Body of pancreas (tissue), 4 donors: ENCODE measurements at regions not wholly inside any gene's neighbourhood (a gene's known extent, or its start where the extent isn't known, plus 50 kb on each side); places are given as distances from the start of the nearest gene placed in this dataset.
"Not testable (repeated sequence)": the region's sequence is repeated elsewhere in the genome, so short reads cannot be mapped to it uniquely, and the experiment has no call there.

Source experiments
- ATAC-seq: fragments of 150-250 bp; one replicate; pipeline ENCODE4 v1.9.1; 2016
- DNase-seq, 4 donors: peaks; one replicate each; pipeline ENCODE4 v3.0.0-alpha.2; 2019
- H3K27ac ChIP-seq, 4 donors: fragments of 200-600 bp; sonication (generic); 1 replicate in 3 of 4; 2 replicates in 1 of 4; pipeline versions ENCODE4 v1.5.1 to v1.6.1; 2016 to 2019; ENCODE audit warnings: mild to moderate bottlenecking in 1 of 4, mixed read lengths in 1 of 4, moderate library complexity in 1 of 4
- H3K27me3 ChIP-seq, 2 donors: fragments of 200-600 bp; sonication (generic); one replicate each; pipeline ENCODE4 v1.6.0; 2016; ENCODE audit warnings: mild to moderate bottlenecking in 1 of 2
- H3K36me3 ChIP-seq, 2 donors: fragments of 200-600 bp; sonication (generic); replicated peaks in 1 of 2; 2 replicates each; pipeline ENCODE4 v1.5.1; 2016; ENCODE audit warnings: low read depth in 2 of 2; ENCODE audit not compliant: insufficient read depth in 1 of 2
- H3K4me1 ChIP-seq: fragments of 200-600 bp; sonication (generic); one replicate; pipeline ENCODE4 v1.6.0; 2016
- H3K4me3 ChIP-seq, 2 donors: fragments of 200-600 bp; sonication (generic); 1 replicate in 1 of 2; 2 replicates in 1 of 2; pipeline ENCODE4 v1.5.1; 2016 to 2019
- H3K9me3 ChIP-seq, 3 donors: fragments of 200-600 bp; sonication (generic); 1 replicate in 2 of 3; 2 replicates in 1 of 3; pipeline ENCODE4 v1.5.1; 2016
- POLR2A ChIP-seq, 3 donors: fragments of 450-650 bp; IDR thresholded peaks; one replicate each; pipeline ENCODE4 v1.6.1; 2016; ENCODE audit warnings: antibody characterized with exemption in 3 of 3, mild to moderate bottlenecking in 2 of 3
- WGBS, 2 donors: methylation state at CpG; one replicate each; pipeline ENCODE4 v1.1.5; 2017; 5-methylcytosine and 5-hydroxymethylcytosine counted together
- intact Hi-C: fragments of 100-400 bp; cut with DNase I; formaldehyde crosslinking; loops from one replicate; pipeline ENCODE4 v1.15.1; 2023
- TF ChIP-seq, protein P1 (sequence below), 7 experiments: fragments of 450-650 bp in 4 of 7; fragments of 200-600 bp in 3 of 7; sonication (generic) in 3 of 7; IDR thresholded peaks; one replicate each; pipeline ENCODE4 v1.5.1; 2016 to 2019; ENCODE audit warnings: antibody characterized with exemption in 7 of 7

DNA sequence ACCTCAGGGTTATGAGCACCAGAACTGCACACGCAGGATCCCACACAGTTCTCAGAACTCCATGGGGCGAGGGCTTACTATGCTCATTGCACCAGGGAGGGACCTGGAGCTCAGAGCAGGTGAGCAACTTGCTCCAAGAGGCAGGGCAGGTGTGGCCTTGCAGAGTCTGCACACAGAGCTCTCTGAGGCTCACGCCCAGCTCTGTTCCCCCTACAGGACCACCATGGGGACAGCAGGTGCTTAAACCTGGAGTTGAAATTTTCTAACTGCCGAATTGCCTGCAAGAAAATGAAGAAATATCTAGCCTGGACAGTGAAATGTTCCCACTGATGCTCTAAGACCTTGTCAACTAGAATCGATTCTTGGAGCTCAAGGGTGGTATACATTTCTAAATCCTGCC is 49.9 kb upstream of the MSMB start:
- H3K4me3 ChIP-seq, ATAC-seq, H3K36me3 ChIP-seq, H3K27me3 ChIP-seq, H3K9me3 ChIP-seq, intact Hi-C loops, H3K27ac ChIP-seq, H3K4me1 ChIP-seq, DNase-seq: not testable (repeated sequence)
- 82 to 92% methylated on average over 4 to 5 of the region's 5 CpGs for WGBS, 2 donors

GRCh38 chr10:46096446-46096845 is 50.4 kb upstream of the MSMB start:
- Histone ChIP-seq H3K9me3 (no peaks in the 10 kb centered on the region), H3K4me3 (no peak overlapping the region), H3K27ac (no peak overlapping the region), H3K27me3 (no peaks in the 10 kb centered on the region), H3K36me3 (no peaks in the 10 kb centered on the region), H3K4me1 (no peaks in the 10 kb centered on the region)
- no peak for ATAC-seq
- WGBS, 2 donors: 74 to 82% methylated on average over 3 to 4 of the region's 4 CpGs
- no peak for DNase-seq
- intact Hi-C loops: no loop called here
- TF ChIP-seq, protein P1, sequence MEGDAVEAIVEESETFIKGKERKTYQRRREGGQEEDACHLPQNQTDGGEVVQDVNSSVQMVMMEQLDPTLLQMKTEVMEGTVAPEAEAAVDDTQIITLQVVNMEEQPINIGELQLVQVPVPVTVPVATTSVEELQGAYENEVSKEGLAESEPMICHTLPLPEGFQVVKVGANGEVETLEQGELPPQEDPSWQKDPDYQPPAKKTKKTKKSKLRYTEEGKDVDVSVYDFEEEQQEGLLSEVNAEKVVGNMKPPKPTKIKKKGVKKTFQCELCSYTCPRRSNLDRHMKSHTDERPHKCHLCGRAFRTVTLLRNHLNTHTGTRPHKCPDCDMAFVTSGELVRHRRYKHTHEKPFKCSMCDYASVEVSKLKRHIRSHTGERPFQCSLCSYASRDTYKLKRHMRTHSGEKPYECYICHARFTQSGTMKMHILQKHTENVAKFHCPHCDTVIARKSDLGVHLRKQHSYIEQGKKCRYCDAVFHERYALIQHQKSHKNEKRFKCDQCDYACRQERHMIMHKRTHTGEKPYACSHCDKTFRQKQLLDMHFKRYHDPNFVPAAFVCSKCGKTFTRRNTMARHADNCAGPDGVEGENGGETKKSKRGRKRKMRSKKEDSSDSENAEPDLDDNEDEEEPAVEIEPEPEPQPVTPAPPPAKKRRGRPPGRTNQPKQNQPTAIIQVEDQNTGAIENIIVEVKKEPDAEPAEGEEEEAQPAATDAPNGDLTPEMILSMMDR (IDR thresholded peaks at IDR 0.05): no peak
- no peak for TF ChIP-seq POLR2A (IDR thresholded peaks at IDR 0.05)

GRCh38 chr10:46096909-46097575 is 51.0 kb upstream of the MSMB start:
- no peak for TF ChIP-seq POLR2A (IDR thresholded peaks at IDR 0.05)
- TF ChIP-seq, protein P1 (IDR thresholded peaks at IDR 0.05): no peak
- intact Hi-C loops: no loop called here
- 79 to 87% methylated on average over 6 to 8 of the region's 8 CpGs for WGBS, 2 donors

GRCh38 chr10:46097576-46098317 is 51.7 kb upstream of the MSMB start:
- no peaks in the 10 kb centered on the region for H3K9me3 ChIP-seq
- H3K27ac ChIP-seq: no peak overlapping the region
- H3K4me3 ChIP-seq: no peak overlapping the region
- H3K4me1 ChIP-seq: no peaks in the 10 kb centered on the region
- H3K27me3 ChIP-seq: no peaks in the 10 kb centered on the region
- intact Hi-C loops: no loop called here
- ATAC-seq (no peak), DNase-seq (no peak)
- TF ChIP-seq POLR2A (IDR thresholded peaks at IDR 0.05): no peak
- TF ChIP-seq, protein P1 (IDR thresholded peaks at IDR 0.05): no peak
- 72 to 90% methylated on average over 4 to 14 of the region's 14 CpGs for WGBS, 2 donors
- no peaks in the 10 kb centered on the region for H3K36me3 ChIP-seq

More at GRCh38 chr10:46096909-46097575, 51.0 kb upstream of the MSMB start:
- no peak overlapping the region for H3K27ac ChIP-seq
- ATAC-seq (no peak), DNase-seq (no peak)
- H3K9me3 ChIP-seq: no peaks in the 10 kb centered on the region
- H3K27me3 ChIP-seq: no peaks in the 10 kb centered on the region
- H3K4me1 ChIP-seq: no peaks in the 10 kb centered on the region
- H3K36me3 ChIP-seq: no peaks in the 10 kb centered on the region
- H3K4me3 ChIP-seq: no peak overlapping the region

GRCh38 chr10:46098386-46098785 is 52.3 kb upstream of the MSMB start:
- DNase-seq: no peak
- no peak for TF ChIP-seq POLR2A (IDR thresholded peaks at IDR 0.05)
- TF ChIP-seq, protein P1 (IDR thresholded peaks at IDR 0.05): no peak
- no peaks in the 10 kb centered on the region for H3K36me3 ChIP-seq

GRCh38 chr10:46098925-46099324 is 52.9 kb upstream of the MSMB start:
- WGBS, 2 donors: 82 to 87% methylated on average over 3 to 4 of the region's 4 CpGs
- intact Hi-C loops: not testable (repeated sequence)

More at GRCh38 chr10:46098386-46098785, 52.3 kb upstream of the MSMB start:
- Histone ChIP-seq H3K27me3 (no peaks in the 10 kb centered on the region), H3K4me1 (no peaks in the 10 kb centered on the region), H3K4me3 (no peak overlapping the region), H3K9me3 (no peaks in the 10 kb centered on the region), H3K27ac (no peak overlapping the region)
- 93% methylated on average over 7 of the region's 7 CpGs for WGBS, 2 donors
- no peak for ATAC-seq
- intact Hi-C loops: no loop called here

More at GRCh38 chr10:46098925-46099324, 52.9 kb upstream of the MSMB start:
- not testable (repeated sequence) for H3K36me3 ChIP-seq, DNase-seq, ATAC-seq, H3K4me3 ChIP-seq, H3K27ac ChIP-seq, H3K27me3 ChIP-seq, H3K4me1 ChIP-seq, H3K9me3 ChIP-seq
